Keratinocyte (primary cell): ENCODE measurements at regions not wholly inside any gene's neighbourhood (a gene's known extent, or its start where the extent isn't known, plus 50 kb on each side); places are given as distances from the start of the nearest gene placed in this dataset.

ENCODE experiments used
- DNase-seq: peaks from one replicate; pipeline ENCODE4 v3.0.0-alpha.2; 2011; ENCODE audit warnings: low read depth, missing footprints, low spot score
- FAIRE-seq: peaks from 2 replicates; lab custom pipeline; 2011; peaks lifted over from hg19 to GRCh38; lab: Jason Lieb, UNC
- H2AFZ ChIP-seq: 2 replicates; pipeline ENCODE4 v1.6.0; 2012; ENCODE audit warnings: low read length, control low read depth, inconsistent platforms; ENCODE audit not compliant: control insufficient read depth
- H3K27ac ChIP-seq: 2 replicates; pipeline ENCODE4 v1.5.1; 2011; ENCODE audit warnings: low read length; ENCODE audit not compliant: control insufficient read depth, insufficient read depth
- H3K27me3 ChIP-seq: 3 replicates; pipeline ENCODE4 v1.6.0; 2011; ENCODE audit warnings: low read length; ENCODE audit not compliant: control insufficient read depth, insufficient read depth; ENCODE audit errors: extremely low read depth
- H3K36me3 ChIP-seq, 2 experiments: 2 replicates in 1 of 2; 3 replicates in 1 of 2; pipeline ENCODE4 v1.5.1; 2011; ENCODE audit warnings: low read length in 2 of 2, mild to moderate bottlenecking in 1 of 2; ENCODE audit not compliant: control insufficient read depth in 2 of 2, insufficient read depth in 2 of 2; ENCODE audit errors: extremely low read depth in 1 of 2
- H3K4me1 ChIP-seq: 3 replicates; pipeline ENCODE4 v1.5.1; 2011; ENCODE audit warnings: low read length; ENCODE audit not compliant: control insufficient read depth, insufficient read depth; ENCODE audit errors: extremely low read depth
- H3K4me2 ChIP-seq: 3 replicates; pipeline ENCODE4 v1.6.0; 2011; ENCODE audit warnings: low read depth, low read length; ENCODE audit not compliant: control insufficient read depth, insufficient read depth; ENCODE audit errors: extremely low read depth
- H3K4me3 ChIP-seq, 3 experiments: fragments of 200-600 bp in 1 of 3; sonication (generic) in 1 of 3; 2 replicates in 2 of 3; 3 replicates in 1 of 3; pipeline ENCODE4 v1.5.1; 2011 to 2016; ENCODE audit warnings: low read length in 3 of 3, mild to moderate bottlenecking in 3 of 3, control low read depth in 2 of 3, inconsistent platforms in 1 of 3, low read depth in 1 of 3, mixed read lengths in 1 of 3, mixed run types in 1 of 3, moderate library complexity in 1 of 3; ENCODE audit not compliant: control insufficient read depth in 2 of 3, insufficient read depth in 2 of 3; ENCODE audit errors: extremely low read depth in 1 of 3
- H3K79me2 ChIP-seq: 2 replicates; pipeline ENCODE4 v1.6.0; 2012; ENCODE audit warnings: low read length; ENCODE audit not compliant: control insufficient read depth, insufficient read depth
- H3K9ac ChIP-seq: 3 replicates; pipeline ENCODE4 v1.6.0; 2011; ENCODE audit warnings: low read length; ENCODE audit not compliant: control insufficient read depth, insufficient read depth; ENCODE audit errors: extremely low read depth
- H3K9me1 ChIP-seq: 3 replicates; pipeline ENCODE4 v1.6.0; 2011; ENCODE audit warnings: low read length; ENCODE audit not compliant: control insufficient read depth, insufficient read depth; ENCODE audit errors: extremely low read depth
- H3K9me3 ChIP-seq: 2 replicates; pipeline ENCODE4 v1.5.1; 2012; ENCODE audit warnings: low read depth, low read length; ENCODE audit not compliant: control insufficient read depth
- H4K20me1 ChIP-seq: 3 replicates; pipeline ENCODE4 v1.6.0; 2011; ENCODE audit warnings: low read length; ENCODE audit not compliant: control insufficient read depth, insufficient read depth; ENCODE audit errors: extremely low read depth
- CTCF ChIP-seq, 3 experiments: IDR thresholded peaks in 1 of 3; conservative IDR thresholded peaks in 1 of 3; optimal IDR thresholded peaks in 1 of 3; 2 replicates in 2 of 3; 3 replicates in 1 of 3; pipeline versions ENCODE3 to v1.5.1; 2011; ENCODE audit warnings: low read length in 3 of 3, mild to moderate bottlenecking in 3 of 3, moderate library complexity in 2 of 3, control low read depth in 1 of 3, inconsistent platforms in 1 of 3; ENCODE audit not compliant: insufficient read depth in 2 of 3; ENCODE audit errors: extremely low read depth in 1 of 3
- EZH2 ChIP-seq: IDR thresholded peaks from one replicate; pipeline ENCODE4 v1.6.1; 2012; ENCODE audit warnings: inconsistent platforms, mild to moderate bottlenecking, low read length, moderate library complexity
- dilution Hi-C: fragments of 300-500 bp; cut with MboI; formaldehyde crosslinking; loops from one replicate; pipeline ENCODE4 v1.7.0; 2020; ENCODE audit warnings: low sequenced_read_pairs; ENCODE audit not compliant: extremely low pct_ligation_motif_present

GRCh38 chr3:177281292-177282118, 84.2 kb upstream of the TBL1XR1 start:
- Histone ChIP-seq H3K36me3 (no peaks in the 10 kb centered on the region), H3K27ac (no peak overlapping the region), H3K79me2 (no peaks in the 10 kb centered on the region), H3K4me2 (no peak overlapping the region), H3K4me3 (no peak overlapping the region), H3K9me1 (no peaks in the 10 kb centered on the region), H3K27me3 (no peaks in the 10 kb centered on the region), H2AFZ (no peak overlapping the region), H3K9me3 (no peaks in the 10 kb centered on the region), H3K4me1 (peaks cover 11% of the 10 kb centered on the region), H4K20me1 (no peaks in the 10 kb centered on the region), H3K9ac (no peak overlapping the region)
- no peak for DNase-seq
- dilution Hi-C loops: no loop called here
- TF ChIP-seq EZH2: no peak
- no peak for TF ChIP-seq CTCF (optimal IDR thresholded peaks at IDR 0.05 in 1 of 3, IDR thresholded peaks at IDR 0.05 in 1 of 3, conservative IDR thresholded peaks at IDR 0.05 in 1 of 3; ENCODE audit: extremely low read depth in 1 of 3, insufficient read depth in 2 of 3, low read length in 3 of 3)
- no peak for FAIRE-seq

GRCh38 chr3:177282119-177282655, 84.9 kb upstream of the TBL1XR1 start:
- Histone ChIP-seq H3K27me3 (no peaks in the 10 kb centered on the region), H3K9me1 (no peaks in the 10 kb centered on the region), H3K4me2 (no peak overlapping the region), H3K4me3 (no peak overlapping the region), H2AFZ (no peak overlapping the region), H3K4me1 (peaks cover 11% of the 10 kb centered on the region), H3K9me3 (no peaks in the 10 kb centered on the region), H3K79me2 (no peaks in the 10 kb centered on the region), H3K36me3 (no peaks in the 10 kb centered on the region), H4K20me1 (no peaks in the 10 kb centered on the region), H3K9ac (no peak overlapping the region), H3K27ac (no peak overlapping the region)
- FAIRE-seq: no peak
- DNase-seq: no peak
- dilution Hi-C loops: no loop called here
- no peak for TF ChIP-seq CTCF (optimal IDR thresholded peaks at IDR 0.05 in 1 of 3, IDR thresholded peaks at IDR 0.05 in 1 of 3, conservative IDR thresholded peaks at IDR 0.05 in 1 of 3; ENCODE audit: extremely low read depth in 1 of 3, insufficient read depth in 2 of 3, low read length in 3 of 3)
- TF ChIP-seq EZH2: no peak
